ENCODE measurements at regions not wholly inside any gene's neighbourhood (a gene's known extent, or its start where the extent isn't known, plus 50 kb on each side); places are given as distances from the start of the nearest gene placed in this dataset.

- TF ChIP-seq GATAD2A (IDR thresholded peaks at IDR 0.05) = no peak
- no peak for TF ChIP-seq CTCF (IDR thresholded peaks at IDR 0.05 in 2 of 3, conservative IDR thresholded peaks at IDR 0.05 in 1 of 3; ENCODE audit: insufficient read depth in 2 of 3, low read depth in 1 of 3, low read length in 3 of 3)
- no peak for TF ChIP-seq PML (IDR thresholded peaks at IDR 0.05; ENCODE audit: low read length)
- no peak for TF ChIP-seq EZH2 (IDR thresholded peaks at IDR 0.05; ENCODE audit: borderline replicate concordance, low read depth, low read length)
- TF ChIP-seq NRF1 (conservative IDR thresholded peaks at IDR 0.05 in 1 of 2, IDR thresholded peaks at IDR 0.05 in 1 of 2) = no peak
- TF ChIP-seq KLF16 (IDR thresholded peaks at IDR 0.05) = no peak
- no peak for TF ChIP-seq MAX (CRISPR knock-in tag; IDR thresholded peaks at IDR 0.05)
- TF ChIP-seq ZNF282 (CRISPR knock-in tag; IDR thresholded peaks at IDR 0.05) = no peak
- TF ChIP-seq DLX4 (CRISPR knock-in tag; IDR thresholded peaks at IDR 0.05) = no peak
- no peak for TF ChIP-seq NBN (IDR thresholded peaks at IDR 0.05; ENCODE audit: low read depth)
- no peak for TF ChIP-seq EGR1 (conservative IDR thresholded peaks at IDR 0.05)
- no peak for TF ChIP-seq GMEB1 (CRISPR knock-in tag; IDR thresholded peaks at IDR 0.05)
These were observed 251.0 kb downstream of the DIO2 start for GRCh38 chr14:79960288-79960687.
